NCI-H82 treated with DMSO at 0.1 percent for 48 hours (cell line): ENCODE measurements at regions not wholly inside any gene's neighbourhood (a gene's known extent, or its start where the extent isn't known, plus 50 kb on each side); places are given as distances from the start of the nearest gene placed in this dataset.
A peak's percentile ranks its signal among the peaks of the same experiment; 100 is the strongest.

Experiments
- DNase-seq: peaks from one replicate; lab custom pipeline; 2025; ENCODE audit not compliant: unreplicated experiment; lab: John Stamatoyannopoulos, UW

GRCh38 chr2:45153121-45153520, 143.9 kb upstream of the SIX2 start:
- DNase-seq = peak; percentile 41

DNA sequence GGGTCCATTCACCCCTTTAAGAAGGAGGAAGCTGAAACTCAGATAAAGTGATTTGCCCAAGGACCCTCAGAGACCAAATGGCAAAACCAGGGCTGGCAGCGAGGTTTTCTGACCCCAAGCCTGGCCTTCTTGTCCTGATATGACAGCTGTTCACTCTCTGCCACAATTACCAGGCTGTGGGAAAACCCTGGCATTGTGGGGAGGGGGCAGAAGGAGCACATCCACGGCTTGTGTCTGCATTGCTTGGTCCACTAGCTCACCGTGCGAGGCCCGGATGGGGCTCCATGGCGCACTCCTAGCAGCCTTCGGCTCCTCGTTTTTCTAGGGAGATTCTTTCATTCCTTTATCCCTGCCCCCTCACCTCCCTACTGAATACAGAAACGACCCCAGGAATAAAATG, 143.4 kb upstream of the SIX2 start:
- no peak for DNase-seq

- no peak for DNase-seq
Observed at GRCh38 chr2:45145073-45145899, 136.0 kb upstream of the SIX2 start.

DNA sequence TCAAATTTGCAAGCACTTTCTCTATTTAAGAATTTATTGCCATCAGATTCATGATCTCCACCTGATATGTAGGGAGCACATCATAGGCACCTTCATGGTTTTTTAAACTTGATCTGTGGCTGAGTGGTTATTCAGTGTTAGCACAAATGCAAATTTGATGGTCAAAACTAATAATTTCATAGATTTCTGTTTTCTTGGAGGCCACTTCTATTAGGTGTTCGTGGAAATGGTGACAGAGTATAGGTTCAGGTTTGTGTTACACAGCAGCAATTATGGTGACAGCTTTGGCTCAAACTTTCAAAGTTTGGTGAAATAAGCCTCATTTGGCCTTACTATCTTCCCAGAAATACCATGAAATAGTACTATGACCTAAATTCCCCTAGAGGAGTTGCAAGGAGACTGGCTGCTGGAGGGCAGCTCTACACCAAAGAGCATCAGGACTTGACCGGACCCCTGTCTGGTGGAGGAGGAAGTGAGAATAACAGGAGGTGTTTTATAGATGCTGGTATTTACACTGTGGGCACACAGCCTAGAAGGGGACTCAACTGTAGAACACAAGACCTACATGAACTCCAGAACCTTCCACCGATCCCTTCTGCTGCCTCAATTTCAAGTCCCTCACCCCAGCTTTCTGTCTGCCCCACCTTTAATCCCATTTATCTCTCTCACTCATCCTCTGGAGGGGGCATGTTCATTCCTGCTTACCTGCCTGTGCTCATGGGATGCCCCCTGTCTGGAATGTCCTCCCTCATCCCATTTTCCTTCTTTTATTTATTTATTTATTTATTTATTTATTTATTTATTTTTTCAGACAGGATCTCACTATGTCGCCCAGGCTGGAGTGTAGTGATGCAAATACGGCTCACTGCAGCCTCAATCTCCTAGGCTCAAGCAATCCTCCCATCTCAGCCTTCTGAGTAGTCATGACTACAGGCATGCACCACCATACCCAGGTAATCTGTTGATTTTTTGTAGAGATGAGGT, 132.9 kb upstream of the SIX2 start:
- no peak for DNase-seq

GRCh38 chr2:45140675-45141074, 131.4 kb upstream of the SIX2 start:
- DNase-seq = no peak

DNA sequence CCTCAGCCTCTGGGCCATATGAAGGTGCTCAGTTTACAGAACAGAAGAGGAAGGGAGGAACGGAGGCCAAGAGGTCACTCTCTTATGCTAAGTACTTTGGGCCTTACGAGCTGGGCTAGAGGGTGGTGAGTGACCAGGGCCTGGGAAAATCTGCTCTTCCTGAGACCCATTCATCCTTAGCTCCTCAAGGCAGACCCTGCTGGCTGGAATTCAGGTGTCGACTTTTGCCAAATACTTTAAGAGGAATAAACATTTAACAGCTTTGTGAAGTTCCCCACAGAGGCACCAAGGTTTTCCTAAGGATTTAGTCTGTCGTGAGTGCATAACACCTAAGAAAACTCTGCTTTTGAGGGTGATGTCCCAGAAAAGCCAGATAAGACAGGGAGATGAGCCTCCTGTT, 129.7 kb upstream of the SIX2 start:
- DNase-seq = no peak

DNA sequence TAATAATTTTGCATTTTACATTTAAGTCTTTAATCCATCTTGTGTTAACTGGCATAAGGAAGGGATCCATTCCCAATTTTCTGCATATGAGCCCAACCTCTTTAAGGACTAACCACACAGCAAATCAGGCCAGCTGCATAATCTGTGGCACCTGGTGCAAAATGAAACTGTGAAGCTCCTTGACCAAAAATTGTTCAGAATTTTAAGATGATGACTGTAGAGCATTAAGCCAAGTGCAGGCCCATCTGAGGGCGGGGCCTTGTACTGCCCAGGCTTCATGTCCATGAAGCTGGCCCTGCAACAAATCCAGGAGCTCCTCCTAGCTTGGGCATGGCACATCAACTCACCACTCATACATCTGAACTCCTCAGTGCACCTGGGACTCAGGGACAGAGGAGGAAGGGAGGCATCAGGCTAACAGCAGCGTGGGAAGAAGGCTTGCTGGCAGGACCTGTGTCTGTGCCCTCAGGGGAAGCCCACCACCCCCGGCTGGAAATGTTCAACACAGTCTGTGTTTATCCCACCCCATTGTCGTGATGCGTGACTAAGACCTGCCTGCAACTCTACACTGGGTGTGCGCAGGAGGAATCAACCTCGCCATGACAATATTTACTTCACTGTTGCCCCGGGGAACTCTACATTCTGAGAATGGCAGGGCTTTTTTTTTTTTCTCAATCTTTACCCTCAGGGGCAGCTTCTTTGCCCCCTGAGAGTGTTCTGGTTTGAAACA, 128.9 kb upstream of the SIX2 start:
- DNase-seq = no peak

- DNase-seq = no peak
Observed at GRCh38 chr2:45134726-45135125, 125.5 kb upstream of the SIX2 start.

GRCh38 chr2:45134014-45134413, 124.8 kb upstream of the SIX2 start:
- no peak for DNase-seq

DNA sequence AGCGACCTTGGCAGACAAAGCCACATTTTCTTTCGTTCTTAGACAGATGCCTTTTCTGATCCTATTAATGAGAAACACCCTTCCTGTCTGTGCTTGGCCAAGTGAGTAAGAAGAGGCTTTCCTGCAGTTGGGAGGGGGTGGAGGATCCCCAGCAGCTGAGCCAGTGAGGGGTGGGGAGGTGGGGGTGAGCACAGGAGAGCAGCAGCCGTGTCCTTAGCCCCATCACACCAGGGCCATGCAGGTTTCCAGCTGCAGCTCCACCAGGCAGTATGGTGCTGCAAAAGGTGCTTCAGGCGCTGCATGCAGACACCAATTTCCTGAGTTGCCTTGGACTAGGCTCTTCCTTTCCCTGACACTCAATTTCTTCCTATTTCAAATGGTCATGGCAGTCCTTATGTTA, 123.3 kb upstream of the SIX2 start:
- peak; percentile 85 for DNase-seq

DNA sequence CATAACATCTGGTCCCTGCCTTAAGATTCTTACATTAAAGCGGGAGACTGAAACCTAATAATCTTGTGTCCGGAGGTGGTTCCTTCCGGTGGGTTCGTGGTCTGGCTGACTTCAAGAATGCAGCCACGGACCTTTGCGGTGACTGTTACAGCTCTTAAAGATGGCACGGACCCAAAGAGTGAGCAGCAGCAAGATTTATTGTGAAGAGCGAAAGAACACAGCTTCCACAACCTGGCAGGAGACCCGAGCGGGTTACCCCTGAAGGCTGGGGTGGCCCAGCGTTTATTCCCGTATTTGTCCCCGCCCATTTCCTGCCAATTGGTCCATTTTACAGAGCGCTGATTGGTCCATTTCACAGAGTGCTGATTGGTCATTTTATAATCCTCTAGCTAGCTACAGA, 122.3 kb upstream of the SIX2 start:
- no peak for DNase-seq

GRCh38 chr2:45130736-45131135, 121.5 kb upstream of the SIX2 start:
- no peak for DNase-seq

DNA sequence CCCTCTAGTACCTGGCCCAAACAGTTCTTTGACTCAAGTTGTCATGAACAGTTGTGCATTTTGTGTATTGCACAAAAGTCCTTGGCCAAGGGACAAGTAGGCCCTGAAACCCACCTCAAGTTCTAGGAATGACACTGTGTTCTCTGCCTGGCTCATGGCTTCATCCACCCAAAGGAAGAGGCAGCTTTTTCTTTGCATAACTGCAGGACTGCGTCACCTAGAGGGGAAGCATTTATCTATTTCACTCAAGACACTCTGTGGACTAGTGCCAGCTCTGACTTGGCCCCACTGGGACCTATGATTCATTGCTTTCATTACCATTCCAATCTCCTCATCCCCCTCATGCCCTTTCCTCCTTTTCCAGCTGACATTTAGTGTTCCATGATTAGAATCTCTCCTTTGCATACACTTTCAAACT, 119.3 kb upstream of the SIX2 start:
- no peak for DNase-seq

- DNase-seq = no peak
Observed at GRCh38 chr2:45127891-45128290, 118.6 kb upstream of the SIX2 start.

DNA sequence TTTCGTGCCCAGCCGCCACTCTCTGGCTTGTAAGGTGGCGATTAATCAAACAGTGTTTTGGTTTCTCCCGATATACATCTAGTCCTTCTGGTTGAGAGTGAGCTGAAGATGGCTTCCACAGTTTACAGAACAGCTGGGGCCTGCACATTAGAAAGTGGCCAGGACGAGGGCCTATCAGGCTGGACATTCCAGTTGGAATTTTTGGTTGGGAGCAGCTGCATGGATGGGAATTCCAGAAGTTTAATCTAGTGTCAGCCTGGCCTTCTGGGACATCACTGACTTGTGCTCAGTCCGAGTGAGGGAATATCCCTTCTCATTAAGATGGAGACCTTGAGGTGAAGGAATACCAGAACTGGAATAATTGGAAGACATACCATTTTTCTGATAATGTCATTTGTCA, 118.1 kb upstream of the SIX2 start:
- DNase-seq = no peak

DNA sequence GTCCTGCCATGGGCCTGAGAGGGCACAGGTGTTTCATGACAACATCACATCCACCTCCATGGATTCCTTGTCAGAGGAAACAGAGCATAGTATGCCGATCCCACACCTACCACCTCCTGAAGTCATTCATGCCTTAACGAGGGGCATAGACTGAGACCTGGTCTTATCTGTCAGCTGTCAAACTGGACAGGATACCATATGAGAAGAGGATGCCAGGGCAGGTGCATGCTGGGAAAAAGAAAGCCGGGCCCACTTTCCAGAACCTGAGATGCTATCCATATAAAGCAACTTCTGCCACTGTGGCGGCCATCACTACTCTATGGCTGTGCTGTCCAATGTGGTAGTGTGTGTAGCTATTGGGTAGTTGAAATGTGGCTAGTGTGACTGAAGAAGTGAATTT, 116.0 kb upstream of the SIX2 start:
- DNase-seq = no peak

- no peak for DNase-seq
Observed at GRCh38 chr2:45124456-45124855, 115.2 kb upstream of the SIX2 start.

DNA sequence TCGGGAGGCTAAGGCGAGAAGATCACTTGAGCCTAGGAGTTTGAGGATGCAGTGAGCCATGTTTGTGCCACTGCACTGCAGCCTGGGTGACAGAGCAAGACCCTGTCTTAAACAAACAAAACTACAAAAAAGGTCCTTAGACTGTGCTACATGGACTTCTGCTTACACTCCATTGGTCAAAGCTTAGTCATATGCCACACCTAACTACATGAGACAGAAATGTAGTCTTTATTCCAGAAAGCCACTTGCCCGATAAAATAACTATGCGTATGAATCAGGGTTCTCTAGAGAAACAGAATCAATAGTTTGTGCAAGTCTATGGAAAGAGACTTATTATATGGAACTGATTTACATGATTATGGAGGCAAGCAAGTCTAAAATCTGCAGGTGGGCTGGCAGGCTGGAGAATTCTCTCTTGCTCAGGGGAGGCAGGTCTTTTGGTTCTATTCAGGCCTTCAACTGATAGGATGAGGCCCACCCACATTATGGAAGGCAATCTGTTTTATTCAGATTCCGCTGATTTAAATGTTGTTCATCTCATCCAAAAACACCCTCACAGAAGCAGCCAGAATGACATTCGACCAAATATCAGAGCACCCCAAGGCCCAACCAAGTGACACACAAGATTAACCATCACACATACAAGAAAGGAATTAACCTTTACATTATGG, 114.4 kb upstream of the SIX2 start:
- DNase-seq = no peak

DNA sequence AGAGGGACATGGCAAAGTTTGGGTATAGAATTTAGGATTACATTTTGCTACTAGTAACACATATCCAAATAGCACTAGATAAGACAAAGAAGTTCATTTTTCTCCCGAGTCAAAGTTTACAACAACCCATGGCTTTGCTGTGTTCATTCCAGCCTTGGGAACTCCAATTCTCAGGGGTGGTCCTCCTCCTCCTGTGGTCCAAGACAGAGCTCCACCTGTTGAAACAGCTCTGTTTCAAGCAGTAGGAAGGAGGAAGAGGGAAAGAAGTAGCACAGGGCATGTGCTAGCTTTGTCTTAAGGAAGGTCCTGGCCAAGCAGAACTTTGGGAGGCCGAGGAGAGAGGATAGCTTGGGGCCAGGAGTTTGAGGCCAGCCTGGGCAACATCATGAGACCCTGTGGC, 113.8 kb upstream of the SIX2 start:
- DNase-seq = no peak

DNA sequence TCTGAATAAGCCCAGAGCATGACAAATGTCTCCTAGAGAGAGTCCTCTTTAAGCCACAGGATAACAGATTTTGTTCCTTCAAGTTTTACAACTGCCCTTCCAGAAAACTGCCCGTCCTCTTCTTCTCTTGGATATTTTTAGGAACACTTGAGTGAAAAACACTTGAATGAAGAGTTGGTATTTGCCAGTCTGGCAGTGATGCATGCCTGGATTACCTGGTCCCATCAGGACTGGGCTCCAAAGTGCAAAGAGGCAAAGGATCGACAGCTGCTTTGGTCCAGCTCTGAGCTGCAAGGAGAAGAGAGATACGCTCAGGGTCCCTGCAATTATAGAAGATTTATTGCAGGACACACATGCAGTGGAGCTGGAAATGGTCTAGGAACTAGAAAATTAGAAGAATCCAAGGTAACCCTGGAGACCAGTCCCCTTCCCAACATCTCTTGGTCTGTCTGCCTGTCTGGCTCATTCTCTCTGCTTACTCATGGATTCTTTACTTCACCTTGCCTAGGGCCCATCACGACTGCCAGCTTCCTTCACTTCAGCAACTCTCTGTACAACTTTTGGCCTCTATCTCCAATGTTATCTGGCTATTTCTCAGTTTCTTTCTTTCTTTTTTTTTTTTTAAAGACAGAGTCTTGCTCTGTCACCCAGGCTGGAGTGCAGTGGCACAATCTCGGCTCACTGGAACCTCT, 112.1 kb upstream of the SIX2 start:
- no peak for DNase-seq
